ENCODE measurements at regions not wholly inside any gene's neighbourhood (a gene's known extent, or its start where the extent isn't known, plus 50 kb on each side); places are given as distances from the start of the nearest gene placed in this dataset.
A peak's percentile ranks its signal among the peaks of the same experiment; 100 is the strongest.

DNA sequence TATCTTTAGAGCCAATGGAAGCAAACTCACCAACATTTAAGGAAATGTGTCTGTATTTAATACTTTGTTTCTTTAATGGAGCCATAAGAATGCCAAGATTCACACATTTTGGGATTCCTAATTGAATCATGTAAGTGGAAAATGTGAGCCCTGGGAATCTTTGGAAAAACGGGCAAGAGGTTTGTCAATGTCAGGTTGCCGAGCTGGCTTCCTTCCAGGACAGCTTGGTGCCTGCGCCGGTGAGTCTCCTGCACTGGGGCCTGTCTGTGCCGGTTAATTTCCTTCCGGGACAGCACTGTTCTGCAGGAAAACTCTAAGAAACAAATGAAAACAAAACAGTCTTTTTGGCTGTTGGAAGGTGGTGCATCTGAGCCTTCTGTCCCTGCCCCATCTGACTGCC, 210.6 kb downstream of the HAPSTR1 start:
- no peak for DNase-seq

DNA sequence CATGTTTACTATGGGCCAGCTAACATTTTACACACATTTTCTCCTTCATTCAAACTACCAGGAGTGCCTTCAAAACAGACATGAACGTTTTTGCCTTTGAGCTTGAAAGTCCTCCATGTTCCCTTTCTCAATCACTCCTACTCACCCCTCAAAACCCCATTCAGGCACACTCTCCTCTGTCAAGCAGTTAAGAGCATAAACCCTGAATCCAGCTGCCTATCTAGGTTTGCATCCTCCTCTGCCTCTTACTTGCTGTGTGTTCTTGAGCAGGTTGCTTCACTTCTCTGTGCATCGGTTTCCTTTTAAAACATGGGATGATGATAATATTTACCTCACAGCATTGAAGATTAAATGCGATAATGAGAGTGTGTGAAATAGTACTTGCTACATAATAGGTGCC, 215.3 kb downstream of the HAPSTR1 start:
- DNase-seq: no peak

DNA sequence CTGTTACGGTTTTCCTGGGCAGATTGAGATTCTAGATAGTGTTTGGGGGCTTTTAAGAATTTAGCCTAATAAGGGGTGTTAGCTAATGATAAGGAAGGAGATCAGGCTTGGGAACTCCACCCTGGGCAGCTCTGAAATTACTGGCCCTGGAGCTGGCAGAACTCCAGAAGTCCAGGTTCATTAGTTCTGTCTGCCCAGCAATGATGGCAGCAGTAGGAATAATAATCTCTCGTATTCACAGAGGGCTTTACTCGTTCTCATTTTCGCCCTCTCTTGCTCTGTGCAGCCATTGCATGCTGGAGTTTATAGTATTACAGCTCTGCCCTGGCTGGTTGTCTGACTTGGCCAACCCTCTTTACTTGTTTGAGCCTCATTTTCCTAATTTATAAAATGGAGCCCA, 216.0 kb downstream of the HAPSTR1 start:
- no peak for DNase-seq

DNA sequence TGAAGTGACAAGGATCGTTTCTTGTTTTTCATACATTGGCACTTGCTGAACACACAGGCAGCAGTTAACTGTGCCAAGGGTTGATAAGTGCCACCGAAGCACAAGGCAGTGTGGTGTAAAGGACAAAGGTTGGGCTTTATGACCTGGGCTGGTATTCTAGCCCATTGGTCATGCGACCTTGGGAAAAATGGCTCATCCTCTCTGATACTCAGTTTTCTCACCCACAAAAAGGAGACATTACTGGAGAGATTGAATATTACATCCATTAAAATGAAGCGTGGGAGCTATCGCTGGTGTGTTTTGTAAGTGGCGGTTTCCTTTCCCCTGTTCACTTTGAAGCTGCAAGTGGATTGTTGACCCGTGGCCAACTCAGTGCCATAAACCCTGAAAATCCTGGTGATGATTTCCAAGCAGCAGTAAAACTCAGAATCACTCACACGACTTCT, 216.9 kb downstream of the HAPSTR1 start:
- DNase-seq: peak; percentile 72

DNA sequence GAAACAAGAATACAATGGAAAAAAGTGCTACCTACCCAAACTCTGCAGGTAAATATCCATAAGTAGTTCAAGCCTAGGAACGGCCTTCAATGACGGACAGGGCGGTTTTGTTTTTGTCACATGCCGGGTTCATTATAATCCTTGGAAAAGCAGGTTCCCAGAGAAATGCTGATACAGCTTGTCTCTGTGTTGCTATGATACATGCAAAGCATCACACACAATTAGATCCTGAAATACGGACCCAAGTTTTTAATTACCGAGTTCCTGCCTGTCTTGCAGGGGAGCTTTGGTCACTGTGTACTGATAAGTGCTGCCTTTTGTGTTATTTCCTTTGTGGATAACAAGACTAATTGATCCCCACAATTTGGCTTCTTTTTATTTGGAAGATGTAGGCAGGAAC, 217.4 kb downstream of the HAPSTR1 start:
- DNase-seq: no peak

DNA sequence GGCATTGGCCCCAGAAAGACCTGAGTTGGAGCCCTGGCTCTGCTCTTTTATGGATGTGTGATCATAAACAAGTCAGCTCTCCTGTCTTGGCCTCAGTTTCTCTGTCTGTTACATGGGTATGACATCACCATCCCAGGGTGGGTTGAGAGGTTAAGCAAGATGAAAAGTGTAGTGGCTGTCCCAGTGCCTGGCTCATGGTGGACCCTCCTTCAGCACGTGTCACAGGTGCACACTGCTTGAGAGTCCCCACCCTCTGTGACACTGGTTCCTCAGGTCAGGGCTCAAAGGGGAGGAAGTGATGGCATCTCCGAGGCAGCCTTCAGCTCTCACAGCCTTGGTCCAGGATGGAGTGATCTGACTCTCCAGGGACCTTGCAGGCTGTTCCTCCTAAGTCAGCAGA, 218.4 kb downstream of the HAPSTR1 start:
- no peak for DNase-seq

DNA sequence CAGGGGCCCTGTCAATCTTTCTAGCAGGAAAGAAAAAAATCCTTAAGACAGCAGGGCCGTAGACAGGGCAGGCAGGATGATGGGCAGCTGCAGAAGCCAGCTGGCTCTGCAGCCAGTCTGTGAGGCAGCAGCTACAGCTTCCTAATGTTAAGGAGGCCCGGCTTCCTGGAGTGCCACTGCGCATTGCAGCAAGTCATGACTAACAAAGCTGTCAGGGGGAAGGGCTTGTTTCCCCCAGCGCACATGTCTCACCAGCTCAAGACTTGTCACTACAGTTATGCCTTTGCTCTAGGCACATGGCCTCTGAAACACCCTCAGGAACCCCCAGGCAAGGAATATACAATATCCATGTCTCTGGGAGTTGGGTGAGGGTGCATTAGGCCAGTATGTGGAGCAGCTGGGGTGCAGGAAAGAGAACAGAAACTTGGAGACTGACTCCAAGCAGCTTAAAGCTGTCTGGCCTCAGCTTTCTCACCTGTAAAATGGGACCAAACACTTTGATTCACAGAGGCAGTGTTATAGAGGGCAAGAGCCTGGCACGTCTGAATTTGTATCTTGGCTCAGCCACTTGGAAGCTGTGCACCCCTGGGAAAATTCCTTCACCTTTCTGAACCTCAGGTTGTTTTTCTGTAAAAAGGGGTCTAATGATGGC, 220.0 kb downstream of the HAPSTR1 start:
- DNase-seq: no peak

DNA sequence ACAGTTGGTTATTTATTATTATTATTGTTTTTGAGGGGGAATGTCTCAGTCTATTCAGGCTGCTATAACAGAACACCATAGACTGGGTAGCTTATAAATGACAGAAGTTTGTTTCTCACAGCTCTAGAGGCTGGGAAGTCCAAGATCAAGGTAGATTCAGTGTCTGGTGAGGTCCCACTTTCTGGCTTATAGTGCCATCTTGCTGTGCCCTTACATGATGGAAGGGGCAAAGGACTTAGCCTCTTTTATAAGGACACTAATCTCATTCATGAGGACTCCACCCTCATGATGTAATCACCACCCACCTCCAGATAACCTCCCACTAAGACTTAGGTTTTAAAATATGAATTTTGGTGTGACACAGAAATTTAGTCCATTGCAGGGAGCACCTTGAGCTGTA, 224.6 kb downstream of the HAPSTR1 start:
- DNase-seq: no peak

DNA sequence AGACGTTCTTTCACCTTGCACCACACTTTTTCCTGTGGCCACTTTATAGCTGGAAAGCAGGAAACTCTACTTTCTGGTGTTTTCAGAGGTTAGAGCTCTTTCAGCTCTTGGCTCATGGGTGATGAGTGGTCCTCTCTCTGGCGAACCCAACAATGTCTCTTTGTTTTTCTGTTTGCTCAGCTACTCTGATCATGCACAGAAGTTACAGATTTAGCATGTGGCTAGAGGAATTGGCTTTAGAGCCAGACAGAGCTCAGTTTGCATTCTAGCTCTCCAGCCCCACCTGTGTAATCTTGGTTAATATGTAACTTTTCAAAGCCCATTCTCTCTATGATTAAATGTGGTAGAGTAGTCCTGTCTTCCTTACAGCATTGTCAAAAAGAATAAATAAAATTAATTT, 225.2 kb downstream of the HAPSTR1 start:
- DNase-seq: no peak

DNA sequence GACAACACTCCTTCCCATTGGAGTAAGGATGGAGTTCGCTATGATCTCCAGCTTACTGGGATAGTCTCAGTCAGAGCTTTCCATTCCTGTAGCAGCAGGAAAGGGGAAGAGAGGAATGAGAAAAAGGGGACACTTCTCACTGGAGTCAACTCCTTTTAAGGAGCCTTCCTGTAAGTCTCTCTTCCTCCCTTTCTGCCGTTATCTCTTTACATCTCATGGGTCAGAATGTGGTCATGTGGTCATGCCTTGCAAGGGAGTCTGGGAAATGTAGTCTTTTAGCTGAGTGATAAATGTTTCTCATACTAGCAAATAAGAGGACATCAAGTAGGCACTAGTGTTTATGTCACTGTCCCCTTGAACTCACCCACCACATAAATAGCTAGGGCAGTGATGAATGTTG, 227.3 kb downstream of the HAPSTR1 start:
- no peak for DNase-seq

DNA sequence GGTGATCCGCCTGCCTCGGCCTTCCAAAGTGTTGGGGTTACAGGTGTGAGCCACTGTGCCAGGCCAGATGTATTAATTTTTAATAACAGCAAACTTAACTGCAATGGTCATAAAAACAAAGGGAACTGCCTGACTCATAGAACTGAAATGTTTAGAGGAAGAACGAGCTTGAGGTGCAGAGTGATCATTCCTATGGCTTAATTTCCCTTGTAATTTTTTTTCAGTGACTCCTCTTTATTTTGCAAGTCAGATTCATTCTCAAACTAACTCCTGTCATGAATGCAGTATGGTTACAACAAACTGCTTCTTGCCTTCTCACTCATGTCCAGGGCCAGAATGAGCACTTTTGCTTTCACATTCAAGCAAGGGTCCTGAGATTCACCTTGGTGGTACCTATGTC, 231.3 kb downstream of the HAPSTR1 start:
- no peak for DNase-seq

DNA sequence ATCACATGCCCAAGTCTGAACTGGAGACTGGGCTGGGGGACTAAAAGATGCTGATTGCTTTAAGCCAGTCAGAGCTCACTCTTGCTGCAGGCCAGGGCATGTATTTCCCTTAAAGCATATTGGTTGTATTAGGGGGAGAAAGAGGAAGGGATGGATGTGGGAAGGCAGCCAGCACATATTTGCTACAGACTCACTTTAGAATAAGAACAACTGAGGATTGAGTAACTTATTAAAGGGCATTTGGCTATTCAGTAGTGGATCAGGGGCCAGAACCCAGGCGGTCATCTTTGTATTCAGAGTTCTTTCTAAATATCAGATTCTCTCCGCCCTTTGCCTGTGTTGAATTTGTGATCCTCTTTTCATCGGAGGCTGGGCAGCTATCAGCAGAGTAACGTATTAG, 231.7 kb downstream of the HAPSTR1 start:
- DNase-seq: no peak

DNA sequence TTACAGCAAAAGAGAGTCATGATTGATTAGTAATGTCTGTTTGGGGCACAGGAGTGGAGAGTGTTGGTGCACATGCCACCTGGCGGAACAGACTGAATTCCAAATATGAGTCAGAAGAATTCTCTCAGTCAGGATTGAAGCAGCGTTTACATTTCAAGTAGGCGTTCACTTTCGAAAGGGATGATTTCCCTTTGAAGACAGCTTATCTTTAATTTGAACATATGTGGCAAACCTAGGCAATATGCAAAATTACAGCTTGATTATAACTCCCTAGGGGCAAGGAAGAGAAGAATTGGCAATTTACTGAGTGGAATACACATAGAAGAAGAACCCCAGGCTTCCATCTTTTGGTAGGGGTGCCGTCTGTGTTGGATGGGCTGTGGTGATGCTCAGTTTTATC, 235.8 kb downstream of the HAPSTR1 start:
- no peak for DNase-seq

DNA sequence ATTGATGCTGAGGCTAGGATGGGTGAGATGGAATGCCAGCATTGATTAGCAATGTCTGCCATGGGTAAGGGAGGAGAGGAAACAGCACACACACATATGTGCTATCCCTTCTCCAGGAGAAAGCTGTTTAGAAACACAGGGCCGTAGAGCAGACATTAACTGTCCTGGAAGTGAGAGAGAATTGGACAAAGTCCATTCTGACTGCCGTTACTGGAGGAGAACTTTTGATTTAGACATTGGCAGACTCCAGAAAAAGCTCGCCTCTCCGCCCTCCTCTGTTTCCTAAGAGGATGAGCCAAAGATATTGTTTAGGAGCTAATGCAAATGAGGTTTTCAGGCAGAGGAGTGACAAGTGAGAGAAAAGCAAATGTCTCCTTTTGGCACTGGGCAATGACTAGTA, 237.0 kb downstream of the HAPSTR1 start:
- DNase-seq: no peak

DNA sequence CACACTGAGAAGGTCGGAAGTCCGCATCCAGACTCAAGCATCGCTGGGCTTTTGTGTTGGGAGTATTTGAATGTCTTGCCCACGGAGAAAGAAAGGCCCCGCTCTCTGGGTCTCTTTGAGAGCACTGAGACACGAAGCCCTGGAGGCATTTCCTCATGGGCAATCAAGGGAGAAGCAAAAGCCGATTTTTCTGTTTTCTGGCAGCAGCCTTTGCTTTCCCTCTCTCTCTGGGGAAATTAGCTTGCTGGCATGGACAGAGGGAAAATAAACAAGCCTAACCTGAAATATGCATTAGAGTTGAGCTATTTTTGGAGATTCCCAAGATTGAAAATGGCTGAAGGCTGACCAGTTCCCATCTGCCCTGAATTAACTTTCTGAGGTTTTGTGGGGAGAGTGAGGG, 238.7 kb downstream of the HAPSTR1 start:
- no peak for DNase-seq

DNA sequence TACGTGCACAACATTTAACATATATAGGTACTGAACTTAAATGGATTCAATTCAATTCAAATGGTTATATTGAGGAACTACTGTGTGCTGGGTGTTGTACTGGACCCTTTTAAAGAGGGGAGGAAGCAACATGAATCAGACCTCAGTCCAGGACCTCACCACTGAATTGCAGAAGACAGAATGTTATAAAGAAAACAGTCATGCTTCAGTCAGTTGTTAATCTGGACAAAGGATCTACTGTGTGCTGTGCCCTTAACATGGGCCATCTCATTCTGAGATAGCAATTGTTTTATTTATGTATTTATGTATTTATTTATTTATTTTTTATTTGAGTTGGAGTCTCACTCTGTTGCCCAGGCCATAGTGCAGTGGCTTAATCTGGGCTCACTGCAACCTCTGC, 240.1 kb downstream of the HAPSTR1 start:
- no peak for DNase-seq

DNA sequence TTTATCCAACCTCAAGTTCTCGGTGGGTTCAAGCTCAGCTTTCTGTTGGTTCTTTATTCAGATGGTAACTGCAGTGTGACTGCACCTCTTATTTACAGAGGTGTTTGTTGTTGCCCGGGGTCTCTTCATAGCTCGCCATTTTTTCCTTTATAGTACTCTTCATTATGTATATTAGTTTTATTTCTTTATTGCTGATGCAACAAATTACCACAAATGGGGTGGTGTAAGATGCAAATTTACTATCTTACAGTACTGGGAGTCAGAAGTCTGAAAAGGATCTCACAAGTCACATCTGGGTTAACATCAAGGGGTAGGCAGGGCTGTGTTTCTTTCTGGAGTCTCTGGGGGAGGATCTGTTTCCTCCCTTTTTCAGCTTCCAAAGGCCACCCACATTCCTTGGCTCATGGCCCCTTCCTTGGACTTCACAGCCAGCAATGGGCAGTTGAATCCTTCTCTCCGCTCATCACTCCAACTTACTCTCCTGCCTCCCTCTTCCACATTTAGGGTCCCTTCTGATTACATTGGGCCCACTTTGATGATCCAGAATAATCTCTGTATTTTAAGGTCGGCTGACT, 241.2 kb downstream of the HAPSTR1 start:
- DNase-seq: no peak

DNA sequence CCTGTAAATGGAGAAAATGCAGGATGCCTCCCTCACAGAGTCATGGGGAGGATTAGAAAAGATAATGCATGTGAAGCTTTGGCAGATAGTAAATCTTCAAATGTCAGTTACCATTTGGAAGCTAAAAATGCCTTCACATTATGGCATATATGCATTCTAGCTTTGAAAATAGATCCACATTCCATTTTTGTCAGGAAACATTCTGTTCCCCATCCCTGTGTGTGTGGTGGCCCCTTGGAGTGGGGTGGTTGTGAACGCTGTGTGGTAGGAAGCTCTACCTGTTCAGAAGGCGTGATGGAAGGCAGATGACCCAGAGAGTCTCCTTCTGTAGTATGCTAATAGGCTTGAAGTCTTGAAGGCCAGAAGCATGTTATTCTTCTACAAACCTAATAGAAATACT, 242.0 kb downstream of the HAPSTR1 start:
- DNase-seq: no peak

DNA sequence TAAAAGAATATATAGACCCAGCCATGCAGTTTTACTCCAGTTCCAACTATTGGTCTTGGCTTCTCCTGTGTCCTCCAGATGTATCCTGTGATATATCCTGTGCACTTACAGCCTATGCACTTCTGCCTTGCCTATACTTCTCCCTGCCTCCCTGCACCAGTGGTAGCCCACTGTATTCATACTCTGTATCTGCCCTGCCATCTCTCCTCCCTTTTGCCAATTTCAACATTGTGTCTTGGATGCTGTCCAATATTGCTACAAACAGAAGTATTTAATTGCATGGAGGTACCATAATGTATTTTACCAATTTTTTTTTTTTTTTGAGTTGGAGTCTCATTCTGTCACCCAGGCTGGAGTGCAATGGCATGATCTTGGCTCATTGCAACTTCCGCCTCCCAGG, 242.7 kb downstream of the HAPSTR1 start:
- DNase-seq: no peak

DNA sequence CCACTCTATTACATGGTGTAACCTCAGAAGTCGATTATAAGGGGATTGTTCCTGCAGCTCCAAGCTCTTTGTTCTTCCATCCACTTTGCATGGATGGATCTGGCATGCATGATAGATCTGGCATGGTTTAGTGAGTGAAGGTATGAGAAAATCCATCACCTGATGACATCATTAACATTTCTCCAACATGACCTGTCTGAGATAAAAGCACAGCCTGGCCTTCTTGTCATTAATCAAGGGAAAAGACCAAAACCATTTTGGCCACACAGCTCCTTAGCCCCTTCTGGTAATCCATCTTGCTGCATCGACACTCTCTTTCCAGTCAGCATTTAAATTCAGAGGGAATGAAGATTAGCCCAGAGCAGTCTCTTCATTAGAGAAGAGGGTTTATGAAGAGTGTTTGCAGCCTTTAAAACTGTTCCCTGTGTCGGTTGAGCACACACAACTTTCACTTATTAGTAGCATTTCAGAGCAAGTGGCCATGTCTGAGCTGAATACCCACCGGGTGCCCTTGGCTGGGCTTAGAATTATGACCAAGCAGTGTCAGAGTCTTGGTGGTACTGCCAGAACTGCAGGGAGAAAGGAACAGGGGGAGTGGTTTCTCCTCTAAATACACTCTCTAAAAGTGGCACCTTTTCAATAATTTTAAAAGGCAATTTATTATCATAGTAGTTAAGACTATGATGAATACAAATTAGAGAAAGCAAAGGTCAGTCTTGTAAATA, 246.0 kb downstream of the HAPSTR1 start:
- no peak for DNase-seq

DNA sequence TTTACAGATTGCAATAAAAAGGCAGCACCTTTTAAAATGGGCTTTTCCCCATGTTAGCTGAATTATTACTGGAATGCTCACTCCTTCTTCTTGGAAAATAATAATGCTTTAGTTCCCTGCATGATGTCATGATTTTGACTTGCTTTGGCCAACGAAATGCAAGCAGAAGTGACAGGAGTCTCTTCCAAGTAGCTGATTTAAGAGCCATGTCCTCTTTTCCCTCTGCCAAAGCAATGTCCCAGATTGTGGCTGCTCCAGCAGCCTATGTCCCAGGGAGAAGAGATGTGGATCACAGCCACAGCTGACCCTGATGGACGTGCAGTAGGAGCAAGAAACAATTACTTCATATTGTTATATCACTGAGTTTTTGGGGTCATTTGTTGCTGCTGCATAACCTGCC, 246.6 kb downstream of the HAPSTR1 start:
- no peak for DNase-seq

DNA sequence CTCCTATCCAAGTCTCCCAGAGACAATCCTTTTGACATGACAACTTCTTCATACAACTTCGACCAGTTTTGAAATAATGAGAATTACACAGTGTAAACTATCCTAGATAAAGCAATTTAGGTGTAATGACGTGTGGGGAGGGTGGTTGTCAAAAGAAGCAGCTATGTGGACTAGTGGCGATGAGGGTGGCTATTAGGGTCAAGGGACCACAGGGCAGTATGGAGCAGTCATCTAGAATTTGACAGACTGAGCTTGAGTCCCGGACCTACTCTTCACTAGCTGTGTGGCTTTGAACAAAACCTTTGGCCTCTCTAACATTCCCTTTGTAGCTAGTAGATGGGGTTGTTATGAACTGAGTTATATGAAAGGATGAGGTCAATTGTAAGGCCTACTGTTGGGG, 247.1 kb downstream of the HAPSTR1 start:
- DNase-seq: no peak

DNA sequence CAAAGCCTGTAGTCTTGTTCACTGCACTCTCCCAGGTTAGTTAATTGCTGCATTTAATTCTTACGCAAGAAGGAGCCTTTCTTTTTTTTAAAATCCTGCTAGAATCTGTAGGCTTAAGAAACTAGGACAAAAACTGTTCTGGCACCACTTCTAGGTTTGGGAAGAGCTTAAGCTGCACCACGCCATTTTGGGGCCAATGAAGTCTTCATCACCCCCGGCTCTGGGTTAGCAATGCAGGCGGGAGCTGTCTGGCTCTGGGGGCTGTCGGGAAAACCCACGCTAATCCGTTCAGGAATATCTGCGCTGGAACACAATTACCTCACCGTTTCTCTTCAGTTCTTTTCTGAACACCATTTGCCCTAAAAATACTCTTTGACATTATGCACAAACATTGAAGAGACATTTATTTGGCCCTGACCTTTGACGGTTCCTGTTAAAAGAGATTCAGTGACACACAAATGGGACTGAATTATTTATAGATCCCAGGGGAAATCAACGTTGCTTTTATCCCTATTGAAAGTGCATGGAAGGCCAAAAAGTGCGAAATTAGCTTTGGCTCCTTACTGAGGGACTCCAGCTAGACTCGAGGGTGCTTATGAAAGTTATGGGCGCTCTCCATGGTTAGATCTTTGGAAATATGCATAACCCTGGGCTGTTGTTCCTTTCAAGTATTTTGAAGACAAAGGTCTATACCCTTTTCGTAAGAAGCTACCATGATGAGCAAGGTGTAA, 249.2 kb downstream of the HAPSTR1 start:
- DNase-seq: no peak

All from renal pelvis (tissue), 1 donor.